ENCODE measurements at regions not wholly inside any gene's neighbourhood (a gene's known extent, or its start where the extent isn't known, plus 50 kb on each side); places are given as distances from the start of the nearest gene placed in this dataset.

- TF ChIP-seq BRF2 (IDR thresholded peaks at IDR 0.05; ENCODE audit: borderline replicate concordance, insufficient read depth, insufficient read length) (no peak), MEF2A (IDR thresholded peaks at IDR 0.05; ENCODE audit: control insufficient read depth, low read depth, low read length) (no peak), DACH1 (IDR thresholded peaks at IDR 0.05; ENCODE audit: partially characterized antibody) (no peak), TEAD4 (IDR thresholded peaks at IDR 0.05; ENCODE audit: low read length) (peak; percentile 62; the same call in 1 of the 2 replicates), TEAD4 (CRISPR knock-in tag; IDR thresholded peaks at IDR 0.05; ENCODE audit: borderline replicate concordance) (no peak), CTCFL (IDR thresholded peaks at IDR 0.05; ENCODE audit: borderline replicate concordance, insufficient read depth, low read depth, low read length, poor library complexity, severe bottlenecking) (no peak), PHF20 (IDR thresholded peaks at IDR 0.05; ENCODE audit: partially characterized antibody) (no peak), MAZ (CRISPR knock-in tag; conservative IDR thresholded peaks at IDR 0.05 in 1 of 2, IDR thresholded peaks at IDR 0.05 in 1 of 2) (no peak), KAT7 (CRISPR knock-in tag; IDR thresholded peaks at IDR 0.05; ENCODE audit: borderline replicate concordance) (no peak), SRSF9 (IDR thresholded peaks at IDR 0.05; ENCODE audit: borderline replicate concordance, low read depth, low read length) (no peak), ZNF444 (CRISPR knock-in tag; IDR thresholded peaks at IDR 0.05) (no peak), FOSL1 (tag; conservative IDR thresholded peaks at IDR 0.05) (peak; percentile 50), PCBP1 (IDR thresholded peaks at IDR 0.05; ENCODE audit: low read depth, low read length, poor library complexity, severe bottlenecking) (no peak), ATF1 (CRISPR knock-in tag; IDR thresholded peaks at IDR 0.05) (no peak), ATF1 (tag; IDR thresholded peaks at IDR 0.05) (no peak), ZNF12 (CRISPR knock-in tag; IDR thresholded peaks at IDR 0.05) (no peak), TAL1 (IDR thresholded peaks at IDR 0.05) (0 out of 2 replicates have a peak, but pooled peaks have one; percentile 16), ZFX (CRISPR knock-in tag; IDR thresholded peaks at IDR 0.05) (no peak), SIRT6 (IDR thresholded peaks at IDR 0.05; ENCODE audit: low read depth, low read length) (no peak), SREBF2 (CRISPR knock-in tag; IDR thresholded peaks at IDR 0.05) (no peak), MAFF (IDR thresholded peaks at IDR 0.05; ENCODE audit: low read length) (no peak), ELF2 (CRISPR knock-in tag; IDR thresholded peaks at IDR 0.05) (no peak), ZNF197 (CRISPR knock-in tag; IDR thresholded peaks at IDR 0.05; ENCODE audit: low read depth) (no peak), POLR2H (tag; IDR thresholded peaks at IDR 0.05; ENCODE audit: low read depth) (no peak), DDX20 (tag; IDR thresholded peaks at IDR 0.05; ENCODE audit: low read depth) (no peak)
- TF ChIP-seq, protein P1, sequence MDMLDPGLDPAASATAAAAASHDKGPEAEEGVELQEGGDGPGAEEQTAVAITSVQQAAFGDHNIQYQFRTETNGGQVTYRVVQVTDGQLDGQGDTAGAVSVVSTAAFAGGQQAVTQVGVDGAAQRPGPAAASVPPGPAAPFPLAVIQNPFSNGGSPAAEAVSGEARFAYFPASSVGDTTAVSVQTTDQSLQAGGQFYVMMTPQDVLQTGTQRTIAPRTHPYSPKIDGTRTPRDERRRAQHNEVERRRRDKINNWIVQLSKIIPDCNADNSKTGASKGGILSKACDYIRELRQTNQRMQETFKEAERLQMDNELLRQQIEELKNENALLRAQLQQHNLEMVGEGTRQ (CRISPR knock-in tag; IDR thresholded peaks at IDR 0.05) = no peak
- TF ChIP-seq, protein P2, sequence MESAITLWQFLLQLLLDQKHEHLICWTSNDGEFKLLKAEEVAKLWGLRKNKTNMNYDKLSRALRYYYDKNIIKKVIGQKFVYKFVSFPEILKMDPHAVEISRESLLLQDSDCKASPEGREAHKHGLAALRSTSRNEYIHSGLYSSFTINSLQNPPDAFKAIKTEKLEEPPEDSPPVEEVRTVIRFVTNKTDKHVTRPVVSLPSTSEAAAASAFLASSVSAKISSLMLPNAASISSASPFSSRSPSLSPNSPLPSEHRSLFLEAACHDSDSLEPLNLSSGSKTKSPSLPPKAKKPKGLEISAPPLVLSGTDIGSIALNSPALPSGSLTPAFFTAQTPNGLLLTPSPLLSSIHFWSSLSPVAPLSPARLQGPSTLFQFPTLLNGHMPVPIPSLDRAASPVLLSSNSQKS (CRISPR knock-in tag; IDR thresholded peaks at IDR 0.05) = no peak
Measured at GRCh38 chrX:155682834-155683233, 70.1 kb upstream of the TMLHE start (continued).
